ENCODE measurements at regions not wholly inside any gene's neighbourhood (a gene's known extent, or its start where the extent isn't known, plus 50 kb on each side); places are given as distances from the start of the nearest gene placed in this dataset.

GRCh38 chr13:74669149-74669548 lies 534.9 kb upstream of the KLF12 start:
- no peak for DNase-seq (ENCODE audit: low read depth)

DNA sequence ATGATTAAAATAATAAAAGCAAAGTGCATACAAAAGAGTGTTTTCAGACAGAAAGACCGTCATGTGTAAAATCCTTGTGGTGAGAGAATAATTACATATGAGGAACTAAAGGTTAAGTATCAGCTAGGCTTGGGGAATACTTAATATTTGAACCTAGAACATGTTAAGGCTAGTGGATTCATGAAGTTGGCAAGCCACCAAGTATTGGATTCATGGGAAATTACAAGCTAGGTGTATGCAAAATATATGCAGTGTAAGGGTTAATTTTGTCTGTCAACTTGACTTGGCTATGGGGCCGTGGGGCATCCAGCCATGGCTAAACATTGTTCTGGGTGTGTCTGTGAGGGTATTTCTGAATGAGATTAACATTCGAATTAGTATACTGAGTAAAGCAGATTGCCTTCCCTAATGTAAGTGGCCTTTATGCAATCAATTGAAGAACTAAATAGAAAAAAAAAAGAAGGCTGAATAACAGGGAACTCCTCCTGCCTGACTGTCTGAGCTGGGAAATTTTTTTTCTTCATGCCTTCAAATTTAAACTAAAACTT lies 533.5 kb upstream of the KLF12 start:
- DNase-seq (ENCODE audit: low read depth), result no peak

DNA sequence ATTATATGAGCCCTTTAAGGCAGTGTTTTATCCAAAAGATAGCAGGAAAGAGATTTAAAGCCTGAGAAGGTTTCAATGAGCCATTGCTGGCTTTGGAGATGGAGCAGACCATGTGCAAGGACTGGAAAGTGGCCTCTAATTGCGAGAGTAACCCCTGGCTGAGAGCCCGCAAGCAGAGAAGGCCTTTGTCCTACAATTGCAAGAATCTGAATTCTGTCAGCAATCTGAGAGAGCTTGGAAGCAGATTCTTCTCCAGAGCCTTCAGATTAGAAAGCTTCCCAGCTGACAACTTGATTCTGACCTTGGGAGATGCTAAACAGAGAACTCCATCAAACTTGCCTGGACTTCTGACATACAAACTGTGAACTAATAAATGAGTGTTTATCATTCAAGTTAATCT lies 528.7 kb upstream of the KLF12 start:
- DNase-seq (ENCODE audit: low read depth), result peak; percentile 83

DNA sequence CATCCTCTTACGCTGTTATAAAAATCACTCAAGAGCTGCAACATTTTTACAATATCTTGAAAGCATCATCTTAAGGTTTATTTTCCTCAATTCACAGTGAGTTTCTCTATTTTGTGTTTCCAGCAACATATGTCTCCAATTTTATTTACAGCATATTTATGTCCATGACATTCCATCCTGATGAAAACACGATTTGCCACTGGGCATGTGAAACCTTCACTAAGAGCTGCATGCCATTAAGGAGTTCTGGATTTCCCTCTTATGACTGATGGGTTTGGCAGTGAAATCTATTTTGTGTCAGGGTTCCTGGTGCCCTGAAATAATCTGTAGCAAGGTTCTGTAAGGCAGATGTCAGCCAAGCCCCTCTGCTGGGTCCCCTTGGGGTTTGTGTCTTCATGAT lies 527.6 kb upstream of the KLF12 start:
- no peak for DNase-seq (ENCODE audit: low read depth)

- no peak for DNase-seq (ENCODE audit: low read depth)
These were observed 523.6 kb upstream of the KLF12 start for GRCh38 chr13:74657765-74658164.

- DNase-seq (ENCODE audit: low read depth), result no peak
These were observed 516.9 kb upstream of the KLF12 start for GRCh38 chr13:74651121-74651520.

DNA sequence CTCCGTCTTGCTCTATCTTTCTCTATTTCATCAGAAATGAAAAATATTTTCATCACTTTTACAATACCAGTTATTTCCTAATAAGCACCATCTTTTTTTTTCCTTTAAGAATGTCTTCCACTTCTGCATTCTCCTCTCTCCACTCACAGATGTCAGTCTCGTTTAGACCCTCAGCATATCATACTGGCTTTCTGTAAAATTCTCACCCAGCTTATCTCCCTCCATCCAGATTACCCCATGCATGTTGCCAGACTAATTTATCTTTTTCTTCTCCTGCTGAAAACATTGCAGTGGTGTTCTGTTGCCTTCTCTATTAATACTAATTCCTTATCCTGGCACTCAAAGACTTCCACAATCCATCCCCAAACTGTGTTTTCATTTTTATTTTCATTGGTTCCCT lies 513.8 kb upstream of the KLF12 start:
- peak; percentile 52 for DNase-seq (ENCODE audit: low read depth)

GRCh38 chr13:74647211-74647610 lies 513.0 kb upstream of the KLF12 start:
- no peak for DNase-seq (ENCODE audit: low read depth)

DNA sequence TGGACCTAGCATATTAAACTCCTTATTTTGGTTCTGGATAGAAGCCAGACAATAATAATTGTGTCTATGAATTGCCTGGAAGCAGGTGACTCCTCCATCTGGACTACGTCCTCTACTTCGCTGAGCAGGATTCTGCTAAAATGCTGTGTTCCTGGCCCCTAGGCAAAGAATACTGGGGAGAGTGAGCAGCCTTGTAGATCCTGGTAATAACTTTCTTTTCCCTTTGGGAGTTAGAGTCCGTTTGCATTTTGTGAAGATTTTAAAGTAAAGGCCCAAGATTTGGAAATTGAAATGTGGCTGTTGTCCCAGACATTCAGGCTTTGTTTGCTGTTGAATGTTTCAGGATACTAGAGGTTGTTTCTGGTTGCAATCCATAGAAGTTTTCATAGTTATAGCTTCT lies 511.9 kb upstream of the KLF12 start:
- no peak for DNase-seq (ENCODE audit: low read depth)

- no peak for DNase-seq (ENCODE audit: low read depth)
These were observed 511.4 kb upstream of the KLF12 start for GRCh38 chr13:74645586-74645985.

- peak; percentile 62 for DNase-seq (ENCODE audit: low read depth)
These were observed 510.0 kb upstream of the KLF12 start for GRCh38 chr13:74644229-74644628.

- DNase-seq (ENCODE audit: low read depth), result peak; percentile 82
These were observed 507.4 kb upstream of the KLF12 start for GRCh38 chr13:74641586-74641985.

GRCh38 chr13:74633734-74634133 lies 499.5 kb upstream of the KLF12 start:
- DNase-seq (ENCODE audit: low read depth), result no peak

- DNase-seq (ENCODE audit: low read depth), result no peak
These were observed 495.8 kb upstream of the KLF12 start for GRCh38 chr13:74629985-74630384.

DNA sequence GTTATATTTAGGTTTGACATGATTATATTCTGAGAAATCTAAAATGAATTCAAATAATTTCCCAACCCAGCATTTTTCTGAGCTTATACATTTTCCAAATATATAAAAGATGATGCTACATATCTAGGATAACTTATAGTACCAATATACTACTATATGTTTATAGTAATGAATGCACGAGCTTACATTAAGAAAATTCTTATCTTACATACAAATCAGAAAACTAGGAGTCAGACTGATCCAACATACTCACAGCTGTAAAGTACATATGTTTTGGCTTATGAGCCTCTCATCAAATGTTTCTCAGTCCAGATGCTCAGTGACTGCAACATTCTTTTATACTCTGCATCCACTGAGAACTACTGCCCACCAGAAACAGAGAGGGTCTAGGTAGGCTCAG lies 491.3 kb upstream of the KLF12 start:
- DNase-seq (ENCODE audit: low read depth), result no peak

GRCh38 chr13:74623761-74624160 lies 489.6 kb upstream of the KLF12 start:
- DNase-seq (ENCODE audit: low read depth), result peak; percentile 18

DNA sequence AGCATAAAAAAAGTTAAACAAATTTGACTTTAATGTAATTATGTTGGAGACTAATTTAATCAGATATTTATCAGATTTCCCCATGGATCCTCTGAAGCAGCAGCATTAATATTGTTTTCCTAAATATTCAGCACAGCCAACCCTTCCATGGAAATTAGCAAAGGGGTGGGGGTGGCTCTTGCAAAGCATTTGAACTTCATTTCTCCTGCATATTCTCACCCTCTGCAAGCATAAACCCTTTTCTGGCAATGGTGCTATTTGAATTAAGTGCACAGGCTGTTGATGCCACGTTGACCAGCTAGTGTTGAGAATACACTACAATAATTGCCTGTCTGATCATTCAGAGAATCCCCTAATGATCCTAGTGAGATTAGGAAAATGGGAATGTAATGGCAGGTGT lies 488.1 kb upstream of the KLF12 start:
- no peak for DNase-seq (ENCODE audit: low read depth)

DNA sequence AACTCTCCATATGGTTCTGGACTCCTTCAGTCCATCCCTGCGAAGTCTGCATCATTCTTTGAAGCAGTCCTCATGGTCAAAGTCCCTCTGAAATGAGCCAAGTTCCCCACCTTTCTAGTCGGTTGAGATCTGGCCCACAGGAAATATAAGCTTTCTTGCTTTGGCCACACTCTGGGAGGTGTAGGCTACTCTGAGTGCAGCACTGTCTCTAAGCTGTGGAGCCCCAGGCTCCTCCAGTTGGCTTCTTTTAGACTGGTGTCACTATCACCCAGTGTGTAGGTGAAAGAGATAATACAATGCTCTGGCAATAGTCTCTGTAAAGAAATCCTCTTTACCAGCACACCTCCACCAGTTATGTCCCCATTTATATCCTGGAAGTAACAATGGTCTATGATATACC lies 486.5 kb upstream of the KLF12 start:
- DNase-seq (ENCODE audit: low read depth), result no peak

- DNase-seq (ENCODE audit: low read depth), result no peak
These were observed 486.1 kb upstream of the KLF12 start for GRCh38 chr13:74620308-74620707.

- DNase-seq (ENCODE audit: low read depth), result no peak
These were observed 463.3 kb upstream of the KLF12 start for GRCh38 chr13:74597526-74597925.

DNA sequence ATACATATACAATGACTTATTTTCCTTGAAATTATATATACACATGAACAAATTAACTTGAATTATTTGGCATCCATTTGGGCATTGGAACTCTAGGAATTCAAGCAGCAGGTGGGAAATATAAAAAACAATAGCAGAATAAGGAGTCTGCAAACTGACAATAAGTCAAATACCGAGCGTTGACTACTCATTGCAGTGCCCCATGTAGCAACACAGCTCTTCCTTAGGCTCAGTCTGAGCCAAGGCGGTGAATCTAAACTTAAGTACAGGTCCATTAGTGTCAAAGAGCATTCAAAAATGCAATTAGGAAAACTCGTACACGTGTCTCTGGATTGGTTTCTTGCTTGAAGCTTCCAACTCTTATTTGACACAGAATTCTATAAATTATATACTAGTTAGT lies 462.5 kb upstream of the KLF12 start:
- no peak for DNase-seq (ENCODE audit: low read depth)

DNA sequence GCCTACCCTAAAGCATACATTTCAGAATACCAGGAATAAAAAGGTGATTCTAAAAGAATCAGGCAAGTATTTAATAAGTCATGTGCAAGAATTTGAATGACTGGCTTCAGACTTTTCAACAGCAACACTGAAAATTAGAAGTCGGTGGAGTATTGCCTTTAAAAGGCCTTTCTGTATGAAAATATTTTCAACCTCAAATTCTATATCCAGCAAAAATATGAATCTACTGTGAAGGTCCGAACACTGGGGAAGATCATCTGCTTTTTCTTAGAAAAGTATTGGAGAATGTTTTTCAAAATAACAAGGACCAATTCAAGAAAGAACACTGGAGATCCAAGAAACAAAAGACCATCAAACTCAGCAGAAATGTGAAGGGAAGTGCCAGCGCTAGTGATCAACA lies 459.5 kb upstream of the KLF12 start:
- DNase-seq (ENCODE audit: low read depth), result no peak

GRCh38 chr13:74586847-74587246 lies 452.6 kb upstream of the KLF12 start:
- DNase-seq (ENCODE audit: low read depth), result no peak

- no peak for DNase-seq (ENCODE audit: low read depth)
These were observed 442.2 kb upstream of the KLF12 start for GRCh38 chr13:74576420-74576819.

GRCh38 chr13:74575729-74576125 lies 441.5 kb upstream of the KLF12 start:
- DNase-seq (ENCODE audit: low read depth), result peak; percentile 23
